Astrocyte (in vitro differentiated cells and primary cell): ENCODE measurements at regions not wholly inside any gene's neighbourhood (a gene's known extent, or its start where the extent isn't known, plus 50 kb on each side); places are given as distances from the start of the nearest gene placed in this dataset.

ENCODE experiments used
- DNase-seq: peaks from one replicate; pipeline ENCODE4 v3.0.0-alpha.2; 2010; ENCODE audit warnings: low read depth
- FAIRE-seq: peaks from 2 replicates; lab custom pipeline; 2011; peaks lifted over from hg19 to GRCh38; lab: Jason Lieb, UNC
- H2AFZ ChIP-seq: 2 replicates; pipeline ENCODE4 v1.6.0; 2012; ENCODE audit warnings: low read depth, low read length, inconsistent platforms
- H3K27ac ChIP-seq: 2 replicates; pipeline ENCODE4 v1.5.1; 2011; ENCODE audit warnings: low read depth, low read length, inconsistent platforms
- H3K27me3 ChIP-seq: 2 replicates; pipeline ENCODE4 v1.6.0; 2011; ENCODE audit warnings: low read length, inconsistent platforms; ENCODE audit not compliant: insufficient read depth
- H3K36me3 ChIP-seq: 2 replicates; pipeline ENCODE4 v1.5.1; 2011; ENCODE audit warnings: low read length, inconsistent platforms; ENCODE audit not compliant: insufficient read depth
- H3K4me1 ChIP-seq: 2 replicates; pipeline ENCODE4 v1.5.1; 2011; ENCODE audit warnings: low read length, inconsistent platforms; ENCODE audit not compliant: insufficient read depth
- H3K4me2 ChIP-seq: 2 replicates; pipeline ENCODE4 v1.6.0; 2012; ENCODE audit warnings: low read length, inconsistent platforms
- H3K4me3 ChIP-seq: 2 replicates; pipeline ENCODE4 v1.5.1; 2011; ENCODE audit warnings: low read depth, mild to moderate bottlenecking, low read length, inconsistent platforms; ENCODE audit not compliant: insufficient read depth
- H3K79me2 ChIP-seq: 2 replicates; pipeline ENCODE4 v1.6.0; 2012; ENCODE audit warnings: mild to moderate bottlenecking, low read length, inconsistent platforms; ENCODE audit not compliant: insufficient read depth
- H3K9ac ChIP-seq: 2 replicates; pipeline ENCODE4 v1.6.0; 2012; ENCODE audit warnings: mild to moderate bottlenecking, low read length, inconsistent platforms
- H3K9me3 ChIP-seq: 2 replicates; pipeline ENCODE4 v1.5.1; 2012; ENCODE audit warnings: low read depth, mild to moderate bottlenecking, low read length, inconsistent platforms; ENCODE audit not compliant: insufficient read depth
- H4K20me1 ChIP-seq: 2 replicates; pipeline ENCODE4 v1.6.0; 2012; ENCODE audit warnings: low read length, inconsistent platforms; ENCODE audit not compliant: insufficient read depth
- H3K27ac Mint-ChIP-seq: one replicate; pipeline ENCODE4 v1.8.0; 2021; ENCODE audit warnings: mild to moderate bottlenecking, mixed read lengths; ENCODE audit not compliant: unreplicated experiment
- H3K27me3 Mint-ChIP-seq: one replicate; pipeline ENCODE4 v1.8.0; 2021; ENCODE audit warnings: low read depth, mixed read lengths; ENCODE audit not compliant: unreplicated experiment
- H3K36me3 Mint-ChIP-seq: one replicate; pipeline ENCODE4 v1.8.0; 2021; ENCODE audit warnings: low read depth, mixed read lengths; ENCODE audit not compliant: unreplicated experiment
- H3K4me1 Mint-ChIP-seq: one replicate; pipeline ENCODE4 v1.8.0; 2021; ENCODE audit warnings: low read depth, mixed read lengths; ENCODE audit not compliant: unreplicated experiment
- H3K4me3 Mint-ChIP-seq: one replicate; pipeline ENCODE4 v1.8.0; 2021; ENCODE audit warnings: mild to moderate bottlenecking, moderate library complexity, mixed read lengths; ENCODE audit not compliant: unreplicated experiment
- H3K9me3 Mint-ChIP-seq: one replicate; pipeline ENCODE4 v1.8.0; 2021; ENCODE audit warnings: mild to moderate bottlenecking, mixed read lengths; ENCODE audit not compliant: unreplicated experiment
- CTCF ChIP-seq: IDR thresholded peaks from 2 replicates; pipeline ENCODE4 v1.5.1; 2011; ENCODE audit warnings: low read depth, mild to moderate bottlenecking, inconsistent platforms, low read length, moderate library complexity; ENCODE audit not compliant: insufficient read depth
- EZH2 ChIP-seq: IDR thresholded peaks from 2 replicates; pipeline ENCODE4 v1.6.1; 2012; ENCODE audit warnings: mild to moderate bottlenecking, low read length, inconsistent platforms; ENCODE audit not compliant: insufficient read depth

- Mint-ChIP-seq H3K4me3 (no peak overlapping the region), H3K4me1 (no peaks in the 10 kb centered on the region), H3K9me3 (no peaks in the 10 kb centered on the region), H3K27me3 (no peaks in the 10 kb centered on the region), H3K27ac (no peak overlapping the region), H3K36me3 (no peaks in the 10 kb centered on the region)
- FAIRE-seq = no peak
- Histone ChIP-seq H3K27ac (no peak overlapping the region), H3K4me3 (no peak overlapping the region), H3K79me2 (no peaks in the 10 kb centered on the region), H3K4me2 (no peak overlapping the region), H2AFZ (no peak overlapping the region), H3K4me1 (no peaks in the 10 kb centered on the region), H3K27me3 (no peaks in the 10 kb centered on the region), H4K20me1 (no peaks in the 10 kb centered on the region), H3K9ac (no peak overlapping the region), H3K9me3 (no peaks in the 10 kb centered on the region), H3K36me3 (no peaks in the 10 kb centered on the region)
- TF ChIP-seq EZH2 = no peak
- no peak for TF ChIP-seq CTCF
- DNase-seq = no peak
These were observed 176.1 kb upstream of the MAGEB16 start for GRCh38 chrX:35622040-35622439.

- no peaks in the 10 kb centered on the region for H3K4me1 Mint-ChIP-seq
- Histone ChIP-seq H3K27me3 (no peaks in the 10 kb centered on the region), H2AFZ (no peak overlapping the region), H3K27ac (no peak overlapping the region), H4K20me1 (no peaks in the 10 kb centered on the region), H3K4me2 (no peak overlapping the region), H3K36me3 (no peaks in the 10 kb centered on the region), H3K4me1 (no peaks in the 10 kb centered on the region), H3K9me3 (no peaks in the 10 kb centered on the region), H3K4me3 (no peak overlapping the region), H3K79me2 (no peaks in the 10 kb centered on the region), H3K9ac (no peak overlapping the region)
- H3K9me3 Mint-ChIP-seq = no peaks in the 10 kb centered on the region
- no peak overlapping the region for H3K4me3 Mint-ChIP-seq
- TF ChIP-seq CTCF = no peak
- no peak for TF ChIP-seq EZH2
- no peaks in the 10 kb centered on the region for H3K27me3 Mint-ChIP-seq
- H3K36me3 Mint-ChIP-seq = no peaks in the 10 kb centered on the region
- DNase-seq (no peak), FAIRE-seq (no peak)
- no peak overlapping the region for H3K27ac Mint-ChIP-seq
These were observed 175.5 kb upstream of the MAGEB16 start for GRCh38 chrX:35622601-35623000.

GRCh38 chrX:35625714-35626113 lies 172.4 kb upstream of the MAGEB16 start:
- Mint-ChIP-seq H3K4me1 (no peaks in the 10 kb centered on the region), H3K36me3 (no peaks in the 10 kb centered on the region), H3K4me3 (no peak overlapping the region), H3K9me3 (no peaks in the 10 kb centered on the region), H3K27me3 (no peaks in the 10 kb centered on the region), H3K27ac (no peak overlapping the region)
- DNase-seq = no peak
- no peaks in the 10 kb centered on the region for H3K36me3 ChIP-seq
- no peak overlapping the region for H3K27ac ChIP-seq
- no peak overlapping the region for H3K4me2 ChIP-seq
- no peak overlapping the region for H2AFZ ChIP-seq
- no peaks in the 10 kb centered on the region for H3K79me2 ChIP-seq
- H3K9ac ChIP-seq = no peak overlapping the region
- no peaks in the 10 kb centered on the region for H3K27me3 ChIP-seq
- TF ChIP-seq CTCF = no peak
- TF ChIP-seq EZH2 = no peak
- H3K9me3 ChIP-seq = no peaks in the 10 kb centered on the region
- H4K20me1 ChIP-seq = no peaks in the 10 kb centered on the region
- H3K4me1 ChIP-seq = no peaks in the 10 kb centered on the region
- no peak overlapping the region for H3K4me3 ChIP-seq
- FAIRE-seq = no peak
